HG02870 (cell line): ENCODE measurements at regions not wholly inside any gene's neighbourhood (a gene's known extent, or its start where the extent isn't known, plus 50 kb on each side); places are given as distances from the start of the nearest gene placed in this dataset.
A peak's percentile ranks its signal among the peaks of the same experiment; 100 is the strongest.

Experiments
- ATAC-seq: cut with Tn5 transposase; IDR thresholded peaks from one replicate; pipeline ENCODE4 v1.9.1; 2021; ENCODE audit warnings: mild to moderate bottlenecking, moderate library complexity; ENCODE audit not compliant: unreplicated experiment

DNA sequence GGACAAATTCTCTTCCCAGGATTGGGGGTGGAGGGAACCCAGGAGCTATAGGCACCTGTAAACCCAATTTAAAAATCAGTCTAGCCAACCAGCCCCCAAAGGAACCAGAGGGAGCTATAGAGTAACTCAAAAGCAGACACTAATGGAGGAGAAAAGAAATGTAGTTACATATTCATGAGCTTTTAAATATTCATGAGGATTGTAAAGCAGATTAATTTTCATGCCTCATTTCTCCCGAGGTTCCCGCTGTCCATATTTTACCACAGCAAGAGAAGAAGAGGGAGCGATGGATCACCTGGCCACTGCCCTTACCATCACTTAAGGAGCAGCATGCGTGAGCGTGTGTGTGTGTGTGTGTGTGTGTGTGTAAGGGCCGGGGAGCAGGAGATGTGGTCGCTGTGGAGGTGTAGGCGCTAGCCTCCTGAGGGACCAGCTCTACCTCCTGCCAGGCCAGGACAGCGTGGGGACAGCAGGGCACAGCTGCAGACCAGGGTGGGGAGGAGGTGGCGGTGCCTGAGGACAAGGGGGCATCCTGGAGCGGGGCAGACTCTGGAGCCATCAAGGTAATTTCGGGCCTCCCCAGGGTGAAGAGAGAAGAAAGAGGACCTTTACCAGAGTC lies 100.7 kb upstream of the THY1 start:
- no peak for ATAC-seq

DNA sequence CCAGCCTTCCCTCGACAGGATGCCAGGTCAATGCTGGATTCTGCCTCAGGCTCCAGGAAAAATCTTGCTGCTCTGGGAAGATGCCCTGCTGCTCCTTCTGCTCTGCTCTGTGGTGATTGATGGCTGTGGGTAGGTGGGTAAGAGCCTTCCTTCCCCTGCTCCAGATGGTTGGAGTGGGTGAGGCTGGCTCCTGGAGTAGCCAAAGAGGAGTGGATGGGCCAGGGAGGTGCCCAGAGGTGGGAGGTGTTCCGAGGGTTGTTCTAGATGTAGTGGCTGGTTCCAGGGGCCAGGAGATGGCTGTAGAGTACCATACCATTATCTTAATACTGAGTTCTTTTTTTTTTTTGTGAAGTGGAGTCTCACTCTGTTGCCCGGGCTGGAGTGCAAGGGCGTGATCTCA lies 99.6 kb upstream of the THY1 start:
- ATAC-seq, result no peak

DNA sequence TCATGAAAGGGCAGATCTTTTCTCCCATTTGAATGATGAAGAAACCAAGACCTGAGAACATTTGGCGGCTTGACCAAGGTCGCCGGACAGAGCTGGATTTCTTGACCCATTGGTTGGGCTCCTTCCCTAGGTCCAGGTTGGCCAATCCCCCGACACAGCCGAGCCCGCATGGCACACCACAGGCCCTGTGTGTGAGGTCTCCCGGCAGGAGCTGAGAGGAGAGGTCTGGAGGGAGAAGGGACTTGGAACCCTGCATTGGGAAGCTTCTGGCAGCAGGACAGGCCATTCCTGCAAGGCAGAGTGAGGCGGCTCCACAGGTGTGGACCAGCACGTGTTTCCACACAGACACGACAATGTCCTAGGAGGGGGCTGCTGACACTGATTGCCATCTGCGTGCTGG lies 98.6 kb upstream of the THY1 start:
- no peak for ATAC-seq

DNA sequence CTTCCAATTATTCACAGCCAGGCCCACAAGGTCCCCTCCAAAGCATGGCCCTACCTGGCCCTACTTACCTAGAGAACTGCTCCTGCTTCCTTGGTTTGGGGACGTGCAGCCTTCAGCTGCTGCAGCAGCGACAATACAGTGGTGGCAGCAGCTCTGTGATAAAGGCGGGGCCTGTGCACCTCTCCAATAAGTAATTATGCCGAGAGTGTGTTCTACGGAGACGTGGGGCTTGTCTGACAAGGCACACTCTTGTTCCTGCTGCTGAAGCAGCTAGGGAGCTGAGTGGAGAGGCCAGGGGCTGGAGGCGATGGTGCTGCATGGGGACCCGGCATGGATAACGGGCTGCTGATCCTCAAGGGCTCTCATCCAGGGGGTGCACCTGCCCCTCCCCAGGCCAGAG lies 98.0 kb upstream of the THY1 start:
- no peak for ATAC-seq

DNA sequence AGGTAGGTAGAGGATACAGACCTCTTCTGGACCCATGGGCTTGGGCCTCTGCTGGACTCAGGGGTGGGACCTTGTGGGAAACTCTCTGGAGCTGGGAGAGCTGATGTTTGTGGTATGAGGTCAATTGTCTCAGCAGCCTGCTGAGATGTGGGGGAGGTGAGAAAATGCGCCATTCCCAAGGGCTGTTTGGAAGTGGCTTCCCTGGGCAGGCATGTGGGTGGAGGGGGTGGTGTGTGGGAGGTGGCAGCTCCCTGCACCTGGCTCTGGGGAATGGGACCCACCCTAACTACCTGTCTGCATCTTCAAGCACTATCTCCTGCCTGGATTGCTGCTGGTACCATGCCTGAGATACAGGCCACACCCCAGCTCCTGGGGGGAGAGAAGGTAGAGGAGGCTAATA lies 97.4 kb upstream of the THY1 start:
- ATAC-seq, result no peak

DNA sequence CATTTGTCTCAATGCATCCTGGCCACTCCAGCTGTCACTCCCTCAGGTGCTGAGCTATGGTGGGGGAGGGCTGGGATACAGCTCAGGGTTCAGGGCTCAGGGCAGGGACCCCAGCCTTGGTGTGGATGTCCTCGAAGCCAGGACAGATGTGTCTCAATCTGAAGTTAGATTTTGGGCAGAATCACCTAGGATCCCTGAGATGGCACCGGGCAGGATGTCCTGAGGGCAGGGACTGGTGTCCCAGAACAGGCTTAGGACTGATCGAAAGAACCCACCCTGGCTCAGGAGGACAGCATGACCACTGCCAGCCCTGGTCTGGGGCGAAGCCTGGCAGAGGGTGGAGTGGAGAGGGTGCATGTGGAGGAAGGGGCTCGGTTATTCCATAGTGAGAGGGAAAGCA lies 96.8 kb upstream of the THY1 start:
- no peak for ATAC-seq

DNA sequence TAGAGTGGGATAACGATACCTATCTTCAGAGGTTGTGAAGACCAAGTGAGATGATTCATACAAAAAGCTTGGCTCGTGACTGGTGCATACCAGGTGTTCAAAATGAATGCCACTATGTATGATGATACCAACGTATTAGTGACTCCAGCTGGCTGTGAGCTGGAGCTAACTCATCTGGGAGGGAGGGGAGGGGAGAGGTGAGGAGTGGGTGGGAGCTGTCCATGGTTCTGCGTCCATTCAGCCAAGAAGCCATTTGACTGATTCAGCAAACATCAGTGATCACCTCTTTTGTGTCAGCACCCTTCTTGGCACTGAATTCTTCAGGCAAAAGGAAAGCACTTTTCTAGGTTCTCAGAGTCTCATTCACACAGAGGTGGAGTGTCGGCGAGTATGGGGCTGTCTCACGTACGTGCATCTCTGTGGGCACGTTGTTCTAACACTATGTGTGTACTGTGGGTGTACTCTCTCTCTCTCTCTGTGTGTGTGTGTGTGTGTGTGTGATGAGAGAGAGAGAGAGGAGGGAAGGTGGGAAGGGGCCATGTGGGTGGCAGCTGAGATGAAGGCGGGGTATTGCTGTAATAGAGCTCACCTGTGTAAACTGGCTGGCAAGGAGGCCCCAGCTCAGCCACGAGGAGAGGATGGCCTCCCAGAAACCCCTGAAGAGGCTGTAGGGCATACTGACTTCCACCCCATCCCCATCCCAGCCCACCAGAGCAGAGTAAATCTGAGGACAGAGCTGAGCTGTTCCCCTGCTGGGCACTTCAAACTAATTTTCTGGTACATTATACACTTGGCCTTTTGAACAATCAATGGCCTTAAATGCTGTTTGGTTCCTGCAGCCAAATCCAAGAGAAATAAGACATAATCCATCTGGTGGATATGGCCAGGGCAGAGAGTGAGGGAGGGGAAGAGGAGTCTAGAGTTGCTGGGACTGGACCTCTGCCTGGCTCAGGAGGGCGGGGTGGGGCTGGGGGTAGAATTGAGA lies 96.1 kb upstream of the THY1 start:
- no peak for ATAC-seq

DNA sequence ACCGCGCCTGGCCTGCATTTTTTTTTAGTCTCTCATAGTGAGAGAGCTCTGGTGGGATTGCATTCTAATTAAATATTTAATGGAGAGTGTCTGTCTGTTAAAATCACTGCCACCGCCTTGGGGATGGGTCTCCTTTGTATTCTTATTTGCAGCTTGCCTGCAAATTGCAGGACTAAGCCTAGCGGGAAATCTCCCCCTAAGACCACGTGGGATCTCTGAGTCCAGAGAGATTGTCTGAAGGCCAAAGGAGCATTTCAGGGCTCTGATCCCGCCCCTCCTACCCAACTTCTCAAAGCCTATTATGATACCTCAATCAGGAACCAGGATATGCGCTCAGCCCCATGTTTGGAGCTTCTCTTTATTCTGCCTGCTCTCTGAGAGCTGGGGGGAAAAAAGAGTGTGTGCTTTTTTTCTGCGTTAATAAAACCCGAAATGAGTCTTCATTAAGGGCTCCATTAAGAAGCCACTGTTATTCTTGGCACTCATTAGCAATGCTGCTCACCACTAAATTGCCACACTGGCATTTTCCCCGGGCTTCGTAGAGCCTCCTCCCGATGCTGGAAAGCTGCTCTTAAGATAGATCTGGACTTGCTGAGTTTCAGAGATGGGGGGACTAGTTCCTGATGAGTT lies 92.9 kb upstream of the THY1 start:
- ATAC-seq, result no peak

DNA sequence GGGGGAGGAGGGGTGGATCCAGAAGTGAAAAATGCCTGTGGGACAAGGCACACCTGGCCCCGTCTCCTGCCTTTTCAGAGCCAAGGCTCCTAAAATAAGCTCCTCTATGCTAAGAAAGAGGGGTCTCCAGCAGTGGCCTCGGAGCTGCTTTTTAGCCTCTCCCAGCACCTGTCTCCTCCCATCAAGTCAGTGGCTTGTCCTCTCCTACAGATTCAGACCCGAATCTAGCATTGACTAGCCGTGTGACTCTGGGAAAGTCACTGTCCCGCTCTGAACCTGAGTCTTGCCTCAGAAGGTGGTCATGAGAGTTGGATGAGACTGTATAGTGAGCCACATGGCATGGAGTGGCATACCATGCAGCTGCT lies 90.8 kb upstream of the THY1 start:
- ATAC-seq, result no peak

DNA sequence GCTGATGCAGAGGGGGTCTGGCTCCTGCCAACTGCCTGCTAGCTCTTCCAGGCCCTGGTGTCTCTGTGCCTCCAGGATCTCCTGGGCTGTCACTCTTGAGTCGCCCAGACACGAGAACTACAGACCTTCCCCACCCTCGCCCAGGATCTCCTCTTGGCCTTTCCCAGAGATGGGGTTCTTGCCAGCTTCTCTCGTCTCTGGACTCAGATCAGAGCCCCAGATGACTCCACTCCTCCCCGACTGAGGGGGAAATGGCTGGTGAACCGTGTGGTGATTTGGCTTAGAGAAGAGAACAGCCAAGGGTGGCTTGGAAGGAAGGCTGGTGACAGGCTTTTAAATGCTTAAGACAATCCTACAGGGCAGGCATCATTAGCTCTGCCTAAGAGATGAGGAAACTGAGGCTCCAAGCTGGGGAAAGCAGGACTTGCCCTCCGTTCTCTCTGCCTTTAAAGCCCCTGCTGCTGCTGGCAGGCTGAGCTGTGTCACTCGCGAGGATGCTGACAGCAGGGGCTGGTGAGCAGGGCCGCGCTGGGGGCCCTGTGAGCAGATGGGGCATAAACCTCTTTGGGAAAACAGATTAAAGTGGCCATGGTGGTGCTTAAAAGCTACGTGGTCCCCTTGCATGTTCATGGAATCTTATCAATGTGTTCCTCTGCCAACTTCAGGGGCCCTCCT lies 90.3 kb upstream of the THY1 start:
- ATAC-seq, result no peak

DNA sequence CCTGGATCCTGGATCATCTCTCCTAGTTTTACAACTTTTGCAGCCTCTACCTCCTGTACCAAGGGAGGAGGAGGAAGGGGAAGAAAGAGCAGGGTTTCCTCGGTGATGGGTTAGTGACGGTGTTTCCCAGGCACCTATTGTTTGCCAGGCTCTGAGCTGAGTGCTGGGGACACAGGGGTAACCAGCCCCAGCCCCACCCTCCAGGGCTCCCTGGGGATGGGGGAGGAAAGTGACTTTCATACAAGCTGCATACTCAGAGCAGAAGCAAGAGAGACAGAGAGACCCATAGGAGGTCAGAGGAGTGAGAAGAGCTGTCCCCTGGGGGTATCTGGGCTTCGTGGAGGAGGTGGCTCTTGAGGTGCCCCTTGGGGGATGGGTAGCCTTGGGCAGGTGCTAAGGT lies 89.4 kb upstream of the THY1 start:
- ATAC-seq, result no peak

DNA sequence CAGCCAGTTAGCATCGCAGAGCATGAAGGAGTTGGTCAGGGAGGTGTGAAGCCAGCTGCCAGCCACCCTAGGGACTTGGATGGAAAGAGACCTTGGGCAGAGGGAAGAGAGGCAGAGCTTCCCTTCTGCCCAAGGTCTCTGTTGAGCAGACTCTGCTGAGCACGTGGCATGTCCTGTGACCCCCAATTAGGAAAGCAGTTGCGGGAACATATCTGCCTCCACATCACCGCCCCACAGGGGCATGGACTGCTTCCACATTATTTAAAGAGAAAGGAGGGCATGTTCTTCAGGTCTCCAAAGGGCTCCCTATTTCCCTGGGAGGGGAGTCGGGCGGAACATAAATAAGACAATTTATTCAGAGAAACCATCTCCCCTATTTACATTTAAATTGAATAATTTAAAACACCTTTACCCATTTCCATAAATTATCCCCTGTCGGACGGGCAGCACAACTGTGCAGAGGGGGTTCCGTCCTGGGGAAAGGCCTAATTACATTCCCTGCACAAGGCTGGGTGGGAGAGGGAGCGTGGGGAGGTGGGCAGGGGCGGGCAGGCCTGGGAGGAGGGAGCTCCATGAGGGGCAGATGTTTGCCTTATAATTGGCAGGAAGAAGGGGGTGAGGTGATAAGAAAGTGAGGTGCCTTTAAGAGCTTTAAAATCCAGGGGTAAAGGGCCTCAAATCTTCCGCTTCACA lies 88.8 kb upstream of the THY1 start:
- no peak for ATAC-seq

DNA sequence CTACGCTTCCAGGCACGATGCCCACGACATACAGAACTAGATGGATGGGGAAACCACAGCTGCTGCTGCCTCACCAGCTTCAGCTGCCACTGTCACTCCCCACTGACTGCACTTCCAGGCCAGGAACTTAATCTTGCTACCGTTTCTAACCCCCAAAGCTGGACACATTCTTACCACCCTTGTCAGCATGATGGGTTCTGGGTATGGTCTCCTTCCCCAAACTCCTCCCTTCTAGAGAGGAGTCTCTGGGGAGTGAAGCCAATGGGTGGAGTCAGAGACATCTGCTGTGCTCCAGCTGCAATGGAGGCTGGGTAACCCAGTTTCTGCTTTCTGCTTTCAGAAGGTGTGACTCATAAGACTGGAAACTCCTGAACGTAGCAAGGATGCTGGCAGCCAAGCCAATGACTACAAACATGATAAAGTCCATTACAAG lies 87.0 kb upstream of the THY1 start:
- peak; percentile 85 for ATAC-seq

DNA sequence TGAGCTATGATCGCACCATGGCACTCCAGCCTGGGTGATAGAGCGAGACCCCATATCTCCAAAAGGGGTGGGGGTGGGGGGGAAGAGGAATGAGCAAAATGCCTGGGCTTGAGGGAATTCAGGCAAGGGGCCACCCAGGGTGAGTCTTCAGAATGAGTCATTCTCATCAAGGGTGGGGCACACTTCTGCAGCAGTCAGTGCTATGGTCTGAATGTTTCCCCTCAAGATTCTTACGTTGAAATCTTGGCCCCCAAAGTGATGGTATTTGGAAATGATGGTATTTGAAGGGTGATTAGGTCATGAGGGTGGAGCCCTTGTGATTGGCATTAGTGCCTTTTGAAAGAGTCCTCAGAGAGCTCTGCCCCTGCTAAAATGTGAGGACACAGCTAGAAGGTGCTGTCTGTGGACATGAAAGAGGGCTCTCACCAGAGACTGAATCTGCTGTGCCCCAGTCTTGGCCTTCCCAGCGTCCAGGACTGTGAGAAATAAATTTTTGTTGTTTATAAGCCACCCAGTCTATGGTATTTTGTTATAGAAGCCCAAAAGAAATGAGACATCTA lies 86.4 kb upstream of the THY1 start:
- ATAC-seq, result no peak

DNA sequence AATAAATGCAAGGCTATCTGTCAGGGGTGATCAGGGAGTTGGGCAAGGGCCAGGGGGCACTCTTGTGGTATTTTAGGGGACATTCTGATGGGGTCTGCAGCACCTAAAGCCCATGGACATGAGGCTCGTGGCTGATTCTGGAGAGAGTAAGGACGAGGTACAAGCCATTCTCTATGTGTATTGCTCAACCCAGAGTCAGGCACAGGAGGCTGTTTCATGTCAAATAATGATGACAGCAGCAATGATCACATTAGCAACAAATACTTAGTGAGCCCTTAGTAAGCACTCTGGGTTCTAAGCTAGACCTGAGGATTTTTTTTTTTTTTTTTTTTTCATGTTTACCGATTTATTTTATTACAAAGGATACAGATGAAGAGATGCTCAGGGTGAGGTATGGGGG lies 83.5 kb upstream of the THY1 start:
- ATAC-seq, result no peak

DNA sequence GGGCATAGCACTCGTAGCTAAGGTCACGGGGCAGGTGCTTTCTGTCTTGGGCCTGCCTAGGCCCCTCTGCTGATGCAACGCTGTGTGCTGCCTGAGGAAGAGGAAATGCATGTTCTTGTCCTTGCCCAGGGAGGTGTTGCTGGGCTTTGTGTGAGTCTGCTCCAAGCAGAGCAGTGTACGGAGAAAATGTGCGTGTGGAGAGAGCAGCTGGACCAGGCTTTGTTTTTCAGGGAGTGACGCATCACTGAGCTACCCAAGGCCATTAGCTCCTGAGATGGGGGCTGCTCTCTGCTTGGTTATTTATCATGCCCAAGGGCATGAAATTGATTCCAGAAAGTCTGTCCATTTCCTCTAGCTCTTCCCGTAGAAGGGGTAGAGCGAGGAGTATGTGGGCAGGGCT lies 82.9 kb upstream of the THY1 start:
- no peak for ATAC-seq

DNA sequence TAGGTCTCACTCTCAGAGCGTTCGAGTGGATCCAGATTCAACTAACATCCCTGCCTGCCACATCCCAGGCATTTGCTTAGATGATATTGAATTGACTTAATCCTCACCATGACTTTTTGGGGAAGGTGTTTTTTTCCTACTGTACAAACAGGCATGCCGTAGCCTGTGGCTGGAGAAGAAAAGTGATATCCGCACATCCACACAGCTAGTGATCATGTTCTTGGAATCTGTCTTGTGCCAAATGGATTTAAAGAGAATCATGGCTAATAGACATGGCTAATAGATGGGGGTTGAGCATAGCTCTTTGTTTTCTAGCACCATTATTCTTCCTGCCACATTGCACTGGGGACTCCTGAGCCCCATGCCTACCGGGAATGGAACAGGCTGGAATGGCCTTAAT lies 82.1 kb upstream of the THY1 start:
- no peak for ATAC-seq

DNA sequence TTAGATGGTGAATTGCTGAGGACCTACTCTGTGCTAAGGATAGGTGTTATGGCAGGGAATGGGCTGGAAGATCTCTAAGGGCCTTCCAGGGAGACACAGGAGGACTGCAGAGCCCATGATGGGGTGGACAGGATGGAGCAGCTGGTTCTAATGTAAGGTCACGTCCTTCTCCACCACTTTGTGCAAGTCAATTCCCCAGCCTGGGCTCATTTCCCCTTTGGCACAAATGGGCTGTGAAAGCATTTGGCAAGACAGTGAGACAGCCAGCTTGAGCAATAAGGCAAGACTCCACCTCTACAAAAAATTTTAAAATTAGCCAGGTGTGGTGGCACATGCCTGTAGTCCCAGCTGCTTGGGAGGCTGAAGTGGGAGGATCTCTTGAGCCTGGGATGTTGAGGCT lies 81.4 kb upstream of the THY1 start:
- ATAC-seq, result no peak

DNA sequence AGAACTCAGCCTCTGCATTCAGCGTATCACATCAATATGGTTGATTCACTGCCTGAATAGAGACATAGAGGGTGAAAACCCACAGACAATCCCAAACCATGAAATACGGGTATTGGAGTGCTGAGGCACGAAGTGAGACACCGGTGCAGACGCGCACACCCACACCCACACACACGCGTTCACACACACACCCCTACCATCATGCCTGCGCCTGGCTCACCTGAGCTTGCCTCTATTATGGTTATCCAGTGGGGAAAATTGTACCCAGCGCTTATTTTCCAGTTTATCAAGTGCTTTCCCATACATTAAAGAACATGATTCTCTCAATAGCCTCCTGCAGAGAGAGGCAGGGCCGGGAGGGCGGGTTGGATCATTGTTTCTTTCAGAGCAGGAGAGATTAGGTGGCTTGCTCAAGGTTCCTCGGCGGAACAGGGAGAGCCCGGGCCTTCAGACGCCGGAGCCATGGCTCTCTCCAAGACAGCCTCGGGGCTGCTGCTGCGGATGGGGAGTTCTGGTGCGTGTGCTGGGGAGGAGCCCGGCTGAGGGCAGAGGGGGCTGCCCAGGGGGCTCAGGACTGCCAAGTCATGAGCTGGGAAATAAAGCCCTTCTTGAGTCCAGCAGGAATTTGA lies 78.9 kb upstream of the THY1 start:
- no peak for ATAC-seq

DNA sequence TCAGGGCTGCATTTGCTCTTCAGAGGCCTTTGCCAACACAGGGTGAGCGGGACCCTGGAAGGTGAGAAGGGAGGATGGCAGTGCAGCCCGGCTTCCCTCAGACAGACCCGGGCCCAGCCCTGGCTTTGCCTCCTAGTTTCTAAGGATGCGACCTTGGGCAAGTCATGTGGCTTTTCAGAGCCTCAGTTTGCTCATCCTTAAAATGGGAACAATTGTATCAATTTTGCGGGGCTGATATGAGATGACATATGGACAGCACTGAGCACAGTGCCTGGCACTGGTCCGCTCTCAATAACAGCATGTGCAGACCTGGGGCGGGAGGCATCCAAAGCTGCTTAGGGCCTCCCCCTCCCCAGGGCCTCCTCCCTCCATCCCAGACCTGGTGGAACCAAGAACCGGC lies 74.7 kb upstream of the THY1 start:
- ATAC-seq, result no peak
